ENCODE measurements at regions not wholly inside any gene's neighbourhood (a gene's known extent, or its start where the extent isn't known, plus 50 kb on each side); places are given as distances from the start of the nearest gene placed in this dataset.
"Not testable (repeated sequence)": the region's sequence is repeated elsewhere in the genome, so short reads cannot be mapped to it uniquely, and the experiment has no call there.

DNA sequence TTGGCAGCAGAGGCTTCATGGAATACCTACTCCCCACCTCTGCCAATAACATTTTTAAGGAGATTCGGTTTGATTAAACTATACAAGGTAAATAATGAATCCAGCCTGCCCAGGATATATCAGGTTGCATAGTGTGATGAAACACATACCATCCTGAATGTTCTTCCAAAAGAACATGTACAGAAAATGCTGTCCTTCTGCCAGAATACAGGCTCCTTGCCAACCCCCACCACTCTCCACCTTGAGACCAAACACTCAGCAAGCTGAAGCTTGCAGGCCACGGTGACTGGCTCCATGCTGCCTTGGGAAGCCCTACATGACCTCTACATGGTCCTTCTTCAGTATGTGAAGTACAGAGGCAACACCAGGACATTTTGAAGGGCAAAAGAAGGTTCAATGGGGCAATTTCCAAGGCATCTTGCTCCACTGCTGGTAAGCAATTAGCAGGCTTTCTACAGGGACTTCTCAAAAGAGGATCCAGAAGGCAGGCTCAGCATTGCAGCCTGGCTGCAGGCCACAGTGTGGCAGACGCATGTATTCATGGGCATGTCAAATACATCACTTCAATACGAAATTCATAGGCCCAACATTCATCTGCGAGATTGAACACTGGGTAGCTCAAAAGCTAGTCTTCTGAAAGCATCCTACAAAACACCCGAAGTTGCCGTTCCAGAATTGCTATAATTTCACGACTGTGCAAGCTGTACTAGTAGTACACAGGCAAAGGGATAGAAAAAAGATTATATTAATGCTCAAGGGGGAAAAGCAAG is 62.4 kb upstream of the SERP2 start:
- no peak for DNase-seq

DNA sequence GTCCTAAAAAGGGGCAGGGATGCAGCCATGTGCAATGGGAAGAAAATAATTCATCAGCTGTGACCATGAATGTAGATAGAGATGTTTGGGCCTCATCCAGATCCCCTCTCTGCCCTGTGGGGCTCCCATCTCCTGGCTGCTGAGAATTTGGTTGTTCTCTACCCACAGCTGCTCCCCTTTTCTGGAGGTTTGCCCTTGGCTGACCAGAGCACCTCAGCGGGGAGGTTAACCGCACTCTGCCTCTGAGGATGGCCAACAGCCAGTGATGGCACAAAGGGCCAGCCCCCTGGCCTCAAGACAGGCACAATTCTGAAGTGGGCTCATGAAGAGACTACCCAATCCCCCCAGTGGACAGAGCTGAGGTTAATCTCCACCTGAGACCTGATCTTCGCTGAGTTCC is 61.5 kb upstream of the SERP2 start:
- DNase-seq: no peak

GRCh38 chr13:44312834-44313551 is 60.6 kb upstream of the SERP2 start:
- no peak for DNase-seq

GRCh38 chr13:44313674-44314073 is 60.0 kb upstream of the SERP2 start:
- DNase-seq: no peak

DNA sequence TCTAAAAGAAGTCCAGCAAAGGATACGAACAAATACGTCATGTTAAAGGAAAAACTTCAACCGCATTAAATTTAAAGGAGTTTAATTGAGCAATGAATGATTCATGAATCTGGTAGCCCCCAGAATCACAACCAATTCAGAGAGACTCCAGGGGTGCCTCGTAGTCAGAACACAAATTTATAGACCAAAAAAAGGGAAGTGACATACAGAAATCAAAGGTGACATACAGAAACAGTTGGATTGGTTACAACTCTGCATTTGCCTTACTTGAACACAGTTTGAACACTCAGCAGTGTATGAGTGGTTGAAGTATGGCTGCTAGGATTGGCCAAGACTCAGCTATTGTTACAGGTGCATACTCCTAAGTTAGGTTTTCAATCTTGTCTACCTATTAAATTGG is 59.5 kb upstream of the SERP2 start:
- DNase-seq: not testable (repeated sequence)

DNA sequence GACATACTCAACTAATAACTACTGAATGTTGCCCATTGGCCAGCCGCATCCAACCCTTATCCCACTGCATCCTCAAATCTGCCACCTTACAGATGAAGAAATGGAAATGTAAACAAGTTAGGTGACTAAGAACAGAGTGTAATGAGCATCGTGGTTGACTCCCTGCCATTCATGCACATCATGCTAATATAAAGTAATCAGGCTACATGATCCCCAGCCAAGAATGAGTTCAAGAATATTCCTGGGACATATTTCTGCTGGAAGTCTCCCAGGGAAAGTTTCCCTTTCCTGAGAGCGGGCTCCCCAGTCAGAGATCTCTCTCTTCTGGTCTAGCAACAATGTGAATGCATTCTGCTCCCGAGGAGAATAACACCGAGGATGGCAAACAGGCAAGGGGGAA is 55.9 kb upstream of the SERP2 start:
- no peak for DNase-seq

DNA sequence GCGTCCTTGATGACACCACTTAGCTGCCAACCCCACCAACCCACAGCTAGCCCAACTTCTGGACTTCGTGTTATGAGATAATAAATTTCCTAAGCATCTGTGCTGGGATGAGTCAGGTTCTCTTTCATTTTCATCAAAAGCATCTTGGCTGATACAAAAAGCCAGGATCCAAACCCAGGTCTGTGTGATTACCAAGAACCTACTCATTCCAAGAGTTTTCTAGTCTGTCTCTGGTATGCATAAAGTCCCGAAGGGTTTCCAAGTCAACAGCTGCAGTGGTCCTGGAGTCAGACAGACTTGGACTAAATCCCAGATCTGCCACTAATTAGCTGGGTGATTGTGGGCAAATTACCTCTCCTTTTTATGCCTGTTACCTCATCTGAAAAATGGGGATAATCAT is 55.5 kb upstream of the SERP2 start:
- DNase-seq: peak; percentile 68

- no peak for DNase-seq
Observed at GRCh38 chr13:44320611-44321010, 53.0 kb upstream of the SERP2 start.

GRCh38 chr13:44321961-44322360 is 51.7 kb upstream of the SERP2 start:
- DNase-seq: no peak

DNA sequence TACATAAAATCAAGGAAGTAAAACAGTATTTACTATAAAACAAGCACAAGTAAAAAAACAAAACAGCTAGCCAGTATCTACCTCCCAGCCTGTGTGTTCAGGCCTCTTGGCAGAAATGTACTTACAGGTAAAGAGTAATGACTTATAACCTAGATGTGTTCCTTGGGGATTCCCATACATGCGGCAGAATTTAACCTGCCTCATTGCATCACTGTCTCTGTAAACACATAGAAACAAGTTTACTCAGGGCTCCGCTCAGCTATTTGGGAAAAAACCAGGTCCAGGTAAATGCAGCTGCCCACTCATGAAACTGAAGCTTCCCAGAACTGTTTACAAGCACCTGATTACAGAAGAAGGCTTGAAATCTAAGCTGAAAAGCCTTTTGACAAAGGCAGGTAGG is 50.7 kb upstream of the SERP2 start:
- no peak for DNase-seq

DNA sequence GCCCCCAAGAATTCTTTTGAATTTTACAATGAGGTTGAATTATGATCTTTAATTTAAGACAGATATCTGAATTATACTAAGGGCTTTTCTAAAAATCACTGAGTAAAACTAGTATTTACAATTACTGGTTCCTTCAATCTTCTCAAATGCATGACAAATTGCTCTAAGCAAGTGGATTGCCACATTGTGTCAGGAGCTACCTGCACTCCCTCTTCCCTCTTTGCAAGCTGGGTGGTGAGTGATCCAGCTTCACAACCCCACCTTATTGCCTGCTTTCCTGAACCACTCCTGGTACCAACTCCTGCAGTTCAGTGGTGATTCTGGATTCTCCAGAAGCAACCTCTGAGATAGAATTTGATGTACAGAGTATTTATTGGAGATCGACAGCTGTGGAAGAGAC is 49.9 kb upstream of the SERP2 start:
- DNase-seq: no peak
